ENCODE measurements at regions not wholly inside any gene's neighbourhood (a gene's known extent, or its start where the extent isn't known, plus 50 kb on each side); places are given as distances from the start of the nearest gene placed in this dataset.
"Not testable (repeated sequence)": the region's sequence is repeated elsewhere in the genome, so short reads cannot be mapped to it uniquely, and the experiment has no call there.

DNA sequence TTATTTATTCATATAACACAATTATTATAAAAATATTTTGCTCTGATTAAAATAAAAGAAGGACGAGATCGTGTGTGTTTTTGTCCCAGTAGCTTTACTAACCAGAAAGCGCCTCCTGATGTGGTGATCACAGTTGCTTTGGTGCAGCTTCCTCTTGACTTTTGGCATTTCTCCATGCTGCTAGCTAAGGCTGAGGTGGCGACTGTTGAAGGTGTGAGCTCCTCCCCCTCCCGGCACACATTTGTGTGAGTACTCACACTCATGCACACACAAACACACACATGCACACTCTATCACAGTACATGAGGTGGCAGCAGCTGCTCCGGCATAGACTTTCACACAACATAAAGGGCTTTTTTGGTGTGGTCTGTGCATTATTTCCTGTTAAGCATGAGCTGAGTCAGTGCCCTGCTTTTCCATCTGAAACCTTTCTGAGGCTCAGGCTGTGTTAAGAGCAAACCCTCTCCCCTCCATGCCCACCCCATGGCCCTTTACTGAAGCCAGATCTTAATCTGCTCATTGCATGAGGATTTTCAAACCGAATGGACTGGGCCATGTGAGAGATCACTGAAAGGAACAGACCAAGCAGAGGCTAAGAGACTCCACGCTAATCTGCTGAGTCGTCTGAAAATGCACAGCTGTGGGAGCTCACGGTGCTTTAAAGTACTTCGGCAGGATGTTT, 53.3 kb downstream of the FOXD4L1 start:
- not testable (repeated sequence) for H3K4me3 Mint-ChIP-seq (ENCODE audit: low read depth); H3K27ac Mint-ChIP-seq; H3K9me3 Mint-ChIP-seq (ENCODE audit: low read depth)

DNA sequence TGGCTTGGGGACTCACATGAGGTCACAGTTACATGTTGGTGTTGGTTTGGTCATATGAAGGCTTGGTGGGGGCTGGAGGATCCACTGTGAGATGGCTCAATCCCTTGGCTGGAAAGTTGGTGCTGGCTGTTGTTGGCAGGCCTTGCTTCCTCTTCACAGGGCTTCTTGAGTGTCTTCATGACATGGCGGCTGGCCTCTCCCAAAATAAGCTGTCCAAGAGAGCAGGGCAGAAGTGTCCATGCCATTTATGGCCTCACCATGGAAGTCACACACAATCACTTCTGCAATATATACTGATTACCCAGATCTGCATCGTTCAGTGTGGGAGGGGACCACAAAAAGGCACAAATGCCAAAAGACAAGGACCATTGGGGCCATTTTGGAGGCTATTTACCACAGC, 61.4 kb downstream of the FOXD4L1 start:
- not testable (repeated sequence) for H3K27ac Mint-ChIP-seq; H3K36me3 Mint-ChIP-seq (ENCODE audit: insufficient read depth); H3K4me1 Mint-ChIP-seq (ENCODE audit: low read depth); H3K27me3 Mint-ChIP-seq; DNase-seq (ENCODE audit: low spot score, unreplicated experiment); H3K4me3 Mint-ChIP-seq (ENCODE audit: low read depth); H3K9me3 Mint-ChIP-seq (ENCODE audit: low read depth)

More for the DNA sequence above, 53.3 kb downstream of the FOXD4L1 start:
- not testable (repeated sequence) for H3K27me3 Mint-ChIP-seq; DNase-seq (ENCODE audit: low spot score, unreplicated experiment); H3K36me3 Mint-ChIP-seq (ENCODE audit: insufficient read depth); H3K4me1 Mint-ChIP-seq (ENCODE audit: low read depth)

DNA sequence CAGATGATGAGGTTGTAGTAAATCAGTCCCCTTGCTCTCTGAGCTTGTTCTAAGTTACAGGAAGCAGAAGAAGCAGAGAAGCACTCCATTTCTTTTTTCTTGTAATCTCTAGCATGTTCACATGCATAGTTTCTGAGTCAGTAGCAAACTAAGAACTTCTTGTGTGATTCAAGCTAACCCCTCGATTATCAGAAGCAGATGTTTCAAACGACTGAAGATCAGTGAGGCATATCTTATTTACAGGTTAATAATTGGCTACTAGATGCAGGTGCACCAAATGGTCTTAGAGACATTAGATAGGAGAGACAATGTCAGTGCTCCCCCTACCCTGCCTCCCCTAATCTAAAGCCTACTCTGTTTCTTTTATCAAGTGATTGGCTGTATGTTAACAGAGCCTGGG, 64.2 kb downstream of the FOXD4L1 start:
- DNase-seq (ENCODE audit: low spot score, unreplicated experiment); H3K4me3 Mint-ChIP-seq (ENCODE audit: low read depth); H3K27ac Mint-ChIP-seq; H3K36me3 Mint-ChIP-seq (ENCODE audit: insufficient read depth); H3K9me3 Mint-ChIP-seq (ENCODE audit: low read depth); H3K4me1 Mint-ChIP-seq (ENCODE audit: low read depth); H3K27me3 Mint-ChIP-seq: not testable (repeated sequence)

DNA sequence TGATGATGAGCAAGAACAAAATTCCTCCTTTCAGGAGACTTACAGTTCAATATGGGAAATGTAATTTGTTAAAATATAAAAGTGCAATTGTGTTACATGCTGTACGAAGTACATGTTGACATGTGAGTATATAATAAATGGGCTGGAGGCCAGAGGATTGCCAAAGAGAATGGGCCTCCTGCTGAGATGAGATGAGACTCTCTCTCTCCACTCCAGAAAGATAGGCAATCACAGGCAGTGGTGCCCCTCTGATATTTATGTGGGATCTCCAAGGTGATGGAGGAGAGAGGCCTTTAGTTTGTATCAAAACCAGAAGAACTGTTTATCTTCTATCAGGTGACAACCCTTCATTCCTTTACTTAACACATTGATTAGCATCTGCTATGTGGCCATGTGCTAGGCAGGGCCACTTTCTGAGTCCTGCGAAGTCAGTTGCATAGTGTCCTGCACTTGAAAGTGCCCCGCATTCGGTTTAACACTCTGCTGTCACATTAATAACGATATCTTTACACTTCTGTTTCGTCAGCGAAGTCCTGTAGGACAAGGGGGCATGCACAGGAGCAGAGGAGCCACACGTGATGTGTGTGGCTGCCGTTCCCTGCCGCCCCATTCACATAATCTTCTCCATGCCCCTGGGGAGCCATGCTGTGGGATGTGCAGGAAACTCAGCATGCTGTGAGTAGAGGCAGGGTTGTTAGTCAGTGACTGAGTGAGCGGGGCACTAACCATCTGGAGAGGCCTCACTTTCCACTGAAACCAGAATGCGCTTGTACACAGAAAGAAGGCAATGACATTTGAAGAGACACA, 60.2 kb upstream of the RABL2A start:
- not testable (repeated sequence) for H3K4me1 Mint-ChIP-seq (ENCODE audit: low read depth); H3K4me3 Mint-ChIP-seq (ENCODE audit: low read depth); H3K36me3 Mint-ChIP-seq (ENCODE audit: insufficient read depth); H3K27me3 Mint-ChIP-seq; H3K9me3 Mint-ChIP-seq (ENCODE audit: low read depth); H3K27ac Mint-ChIP-seq; DNase-seq (ENCODE audit: low spot score, unreplicated experiment)

DNA sequence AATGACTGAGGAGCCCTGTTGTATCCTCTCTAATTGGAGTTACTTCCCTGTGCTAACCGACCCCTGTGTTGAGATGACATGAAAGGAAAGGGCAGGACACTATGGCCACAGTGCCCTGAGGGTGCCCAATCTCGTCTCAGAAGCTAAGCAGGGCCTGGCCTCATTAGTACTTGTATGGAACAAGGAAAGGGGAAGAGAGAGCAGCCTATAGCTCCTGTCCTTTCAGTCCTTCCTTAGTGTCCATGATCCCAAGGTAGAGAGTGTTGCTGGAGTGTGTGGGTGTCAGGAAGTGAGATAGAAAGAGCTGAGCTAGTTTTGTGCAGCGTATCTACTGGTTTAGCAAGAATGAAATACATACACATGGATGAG, 59.6 kb upstream of the RABL2A start:
- DNase-seq (ENCODE audit: low spot score, unreplicated experiment); H3K36me3 Mint-ChIP-seq (ENCODE audit: insufficient read depth); H3K27ac Mint-ChIP-seq; H3K27me3 Mint-ChIP-seq; H3K4me3 Mint-ChIP-seq (ENCODE audit: low read depth); H3K9me3 Mint-ChIP-seq (ENCODE audit: low read depth); H3K4me1 Mint-ChIP-seq (ENCODE audit: low read depth): not testable (repeated sequence)

DNA sequence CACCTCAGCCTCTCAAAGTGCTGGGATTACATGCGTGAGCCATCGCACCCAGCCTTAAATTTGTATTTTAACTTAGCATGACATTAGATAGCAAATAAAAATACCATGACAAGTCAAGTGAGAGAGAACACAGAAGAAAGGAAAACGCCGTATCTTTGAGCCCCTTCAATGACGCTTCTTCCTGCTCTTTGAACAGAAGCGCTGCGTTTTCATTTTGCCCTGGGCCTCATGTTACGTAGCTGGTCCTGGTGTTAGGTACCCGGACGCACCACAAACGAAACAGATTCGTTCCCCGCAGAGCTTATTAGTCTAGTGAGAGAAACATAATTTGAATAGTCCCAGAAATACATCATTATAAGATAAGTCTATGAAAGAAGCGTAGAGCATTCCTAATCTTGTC, 58.8 kb upstream of the RABL2A start:
- not testable (repeated sequence) for H3K4me3 Mint-ChIP-seq (ENCODE audit: low read depth); H3K4me1 Mint-ChIP-seq (ENCODE audit: low read depth); H3K9me3 Mint-ChIP-seq (ENCODE audit: low read depth); H3K36me3 Mint-ChIP-seq (ENCODE audit: insufficient read depth); DNase-seq (ENCODE audit: low spot score, unreplicated experiment); H3K27me3 Mint-ChIP-seq; H3K27ac Mint-ChIP-seq

DNA sequence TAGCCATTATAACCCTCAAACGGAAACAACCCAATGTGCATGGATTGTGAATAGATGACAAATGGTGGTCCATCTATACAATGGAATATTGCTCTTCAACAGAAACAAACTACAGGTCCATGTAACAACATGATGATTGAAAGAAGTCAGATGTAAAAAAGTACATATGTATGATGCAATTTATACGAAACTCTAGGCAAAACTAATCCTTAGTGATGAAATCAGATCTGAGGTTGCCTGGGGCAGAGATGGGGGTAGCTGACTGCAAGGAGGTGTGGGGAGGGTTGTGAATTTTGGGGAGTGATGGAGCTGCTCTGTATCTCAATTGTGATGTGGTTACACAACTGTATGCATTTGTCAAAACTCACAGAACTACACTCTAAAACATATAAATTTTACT, 57.0 kb upstream of the RABL2A start:
- DNase-seq (ENCODE audit: low spot score, unreplicated experiment); H3K4me1 Mint-ChIP-seq (ENCODE audit: low read depth); H3K4me3 Mint-ChIP-seq (ENCODE audit: low read depth); H3K27ac Mint-ChIP-seq; H3K9me3 Mint-ChIP-seq (ENCODE audit: low read depth); H3K36me3 Mint-ChIP-seq (ENCODE audit: insufficient read depth); H3K27me3 Mint-ChIP-seq: not testable (repeated sequence)

DNA sequence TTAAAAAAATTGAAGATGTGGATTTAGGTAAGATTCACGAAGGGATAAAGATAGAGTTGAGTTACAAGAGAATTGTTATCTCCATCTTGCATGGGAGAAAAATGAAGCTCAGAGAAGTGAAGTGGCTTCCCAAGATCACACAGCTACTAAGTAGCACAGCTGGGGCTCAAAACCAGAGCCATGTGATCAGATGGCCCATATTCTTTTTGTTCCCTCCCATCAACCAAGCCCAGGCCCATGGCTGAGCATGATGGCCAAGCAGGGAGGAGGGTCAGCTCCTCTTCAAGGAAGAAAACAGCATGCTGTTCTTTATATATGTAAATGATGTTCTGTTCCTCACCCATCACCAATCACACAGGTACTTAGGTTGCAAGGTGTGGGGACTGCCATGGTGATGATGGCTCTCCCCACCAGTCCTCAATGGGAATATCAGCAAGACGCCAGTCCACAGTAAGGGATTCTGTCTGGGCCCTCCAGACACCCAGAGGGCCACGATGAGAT, 56.5 kb upstream of the RABL2A start:
- DNase-seq (ENCODE audit: low spot score, unreplicated experiment); H3K4me1 Mint-ChIP-seq (ENCODE audit: low read depth); H3K27ac Mint-ChIP-seq; H3K4me3 Mint-ChIP-seq (ENCODE audit: low read depth); H3K9me3 Mint-ChIP-seq (ENCODE audit: low read depth); H3K36me3 Mint-ChIP-seq (ENCODE audit: insufficient read depth); H3K27me3 Mint-ChIP-seq: not testable (repeated sequence)

DNA sequence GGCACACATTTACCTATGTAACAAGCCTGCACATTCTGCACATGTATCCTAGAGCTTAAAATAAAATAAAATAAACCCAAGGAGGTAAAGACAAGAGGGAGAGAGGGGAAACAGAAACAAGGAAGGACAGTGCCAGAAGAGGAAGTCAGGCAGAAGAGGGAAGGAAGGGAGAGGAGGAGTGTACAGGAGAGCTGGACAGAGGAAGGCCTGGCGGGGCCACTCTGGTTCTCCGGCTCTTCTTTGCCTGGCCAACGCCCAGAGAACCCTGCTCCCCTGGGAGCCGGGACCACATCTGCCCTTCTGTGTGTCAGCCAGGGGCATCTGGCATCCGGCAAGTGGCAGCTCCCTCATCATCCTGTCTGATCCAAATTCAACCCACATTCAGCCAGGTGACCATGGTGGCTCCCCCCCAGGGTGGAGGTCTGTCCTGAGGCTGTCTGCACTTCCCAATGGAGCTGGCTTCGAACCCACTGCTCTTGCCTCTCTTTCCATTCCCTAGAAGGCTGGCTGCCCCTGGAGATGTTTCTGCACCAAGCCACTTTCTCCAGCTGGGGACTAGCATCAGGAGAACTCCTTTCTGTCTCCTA, 55.5 kb upstream of the RABL2A start:
- H3K4me3 Mint-ChIP-seq (ENCODE audit: low read depth); H3K36me3 Mint-ChIP-seq (ENCODE audit: insufficient read depth); H3K9me3 Mint-ChIP-seq (ENCODE audit: low read depth); H3K27ac Mint-ChIP-seq; DNase-seq (ENCODE audit: low spot score, unreplicated experiment); H3K4me1 Mint-ChIP-seq (ENCODE audit: low read depth): not testable (repeated sequence)
- H3K27me3 Mint-ChIP-seq: peaks cover 13% of the 10 kb centered on the region

DNA sequence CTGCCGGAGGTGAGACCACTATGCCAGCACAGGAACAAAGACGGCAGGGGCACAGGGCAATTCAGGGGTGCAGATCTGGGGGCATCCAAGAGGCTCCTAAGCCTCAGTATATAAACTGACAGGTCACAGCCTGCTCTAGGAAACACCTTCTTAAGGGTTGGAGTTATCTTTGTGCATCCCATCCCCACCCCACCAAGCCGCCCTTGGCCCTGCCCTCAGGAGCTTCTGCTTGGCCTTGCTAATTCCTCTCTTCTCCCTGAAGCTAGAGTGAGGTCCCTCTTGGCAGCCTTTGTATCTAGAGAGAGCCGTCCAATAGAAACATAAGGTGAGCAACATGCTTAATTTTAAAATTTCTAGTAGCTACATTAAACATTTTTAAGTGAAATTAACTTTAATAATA, 51.3 kb upstream of the RABL2A start:
- not testable (repeated sequence) for H3K36me3 Mint-ChIP-seq (ENCODE audit: insufficient read depth); DNase-seq (ENCODE audit: low spot score, unreplicated experiment); H3K4me3 Mint-ChIP-seq (ENCODE audit: low read depth); H3K9me3 Mint-ChIP-seq (ENCODE audit: low read depth); H3K27ac Mint-ChIP-seq; H3K4me1 Mint-ChIP-seq (ENCODE audit: low read depth)
- peaks cover 11% of the 10 kb centered on the region for H3K27me3 Mint-ChIP-seq

DNA sequence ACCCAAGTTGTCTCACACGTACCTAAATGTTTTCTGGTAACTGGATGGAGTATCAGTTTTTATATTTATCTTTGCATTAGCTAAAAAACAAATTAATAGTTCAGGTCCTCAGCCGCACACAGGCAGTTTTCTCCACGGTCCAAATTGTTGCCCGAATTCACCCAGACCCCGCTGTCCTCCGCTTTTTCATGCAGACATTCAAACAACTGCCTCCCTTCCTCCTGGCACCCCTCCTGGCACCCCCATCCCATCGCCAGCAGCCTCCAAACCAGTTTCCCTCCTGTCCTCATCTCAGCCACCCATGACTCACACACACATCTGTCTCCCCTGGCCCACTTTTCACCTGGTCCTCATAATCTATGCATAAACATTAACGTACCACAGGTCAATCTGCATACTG, 50.7 kb upstream of the RABL2A start:
- H3K4me1 Mint-ChIP-seq (ENCODE audit: low read depth); H3K4me3 Mint-ChIP-seq (ENCODE audit: low read depth); H3K36me3 Mint-ChIP-seq (ENCODE audit: insufficient read depth); H3K9me3 Mint-ChIP-seq (ENCODE audit: low read depth); DNase-seq (ENCODE audit: low spot score, unreplicated experiment): not testable (repeated sequence)
- Mint-ChIP-seq H3K27ac (peak overlapping the region; percentile 25), H3K27me3 (peaks cover 11% of the 10 kb centered on the region)

Data from progenitor cell of endocrine pancreas (in vitro differentiated cells).